Body of pancreas (tissue), 4 donors: ENCODE measurements at regions not wholly inside any gene's neighbourhood (a gene's known extent, or its start where the extent isn't known, plus 50 kb on each side); places are given as distances from the start of the nearest gene placed in this dataset.
A peak's percentile ranks its signal among the peaks of the same experiment; 100 is the strongest.

ENCODE experiments used
- ATAC-seq: fragments of 150-250 bp; one replicate; pipeline ENCODE4 v1.9.1; 2016
- DNase-seq, 4 donors: peaks; one replicate each; pipeline ENCODE4 v3.0.0-alpha.2; 2019
- H3K27ac ChIP-seq, 4 donors: fragments of 200-600 bp; sonication (generic); 1 replicate in 3 of 4; 2 replicates in 1 of 4; pipeline versions ENCODE4 v1.5.1 to v1.6.1; 2016 to 2019; ENCODE audit warnings: mild to moderate bottlenecking in 1 of 4, mixed read lengths in 1 of 4, moderate library complexity in 1 of 4
- H3K27me3 ChIP-seq, 2 donors: fragments of 200-600 bp; sonication (generic); one replicate each; pipeline ENCODE4 v1.6.0; 2016; ENCODE audit warnings: mild to moderate bottlenecking in 1 of 2
- H3K36me3 ChIP-seq, 2 donors: fragments of 200-600 bp; sonication (generic); replicated peaks in 1 of 2; 2 replicates each; pipeline ENCODE4 v1.5.1; 2016; ENCODE audit warnings: low read depth in 2 of 2; ENCODE audit not compliant: insufficient read depth in 1 of 2
- H3K4me1 ChIP-seq: fragments of 200-600 bp; sonication (generic); one replicate; pipeline ENCODE4 v1.6.0; 2016
- H3K4me3 ChIP-seq, 2 donors: fragments of 200-600 bp; sonication (generic); 1 replicate in 1 of 2; 2 replicates in 1 of 2; pipeline ENCODE4 v1.5.1; 2016 to 2019
- H3K9me3 ChIP-seq, 3 donors: fragments of 200-600 bp; sonication (generic); 1 replicate in 2 of 3; 2 replicates in 1 of 3; pipeline ENCODE4 v1.5.1; 2016
- POLR2A ChIP-seq, 3 donors: fragments of 450-650 bp; IDR thresholded peaks; one replicate each; pipeline ENCODE4 v1.6.1; 2016; ENCODE audit warnings: antibody characterized with exemption in 3 of 3, mild to moderate bottlenecking in 2 of 3
- WGBS, 2 donors: methylation state at CpG; one replicate each; pipeline ENCODE4 v1.1.5; 2017; 5-methylcytosine and 5-hydroxymethylcytosine counted together
- intact Hi-C: fragments of 100-400 bp; cut with DNase I; formaldehyde crosslinking; loops from one replicate; pipeline ENCODE4 v1.15.1; 2023
- TF ChIP-seq, protein P1 (sequence below), 7 experiments: fragments of 450-650 bp in 4 of 7; fragments of 200-600 bp in 3 of 7; sonication (generic) in 3 of 7; IDR thresholded peaks; one replicate each; pipeline ENCODE4 v1.5.1; 2016 to 2019; ENCODE audit warnings: antibody characterized with exemption in 7 of 7

DNA sequence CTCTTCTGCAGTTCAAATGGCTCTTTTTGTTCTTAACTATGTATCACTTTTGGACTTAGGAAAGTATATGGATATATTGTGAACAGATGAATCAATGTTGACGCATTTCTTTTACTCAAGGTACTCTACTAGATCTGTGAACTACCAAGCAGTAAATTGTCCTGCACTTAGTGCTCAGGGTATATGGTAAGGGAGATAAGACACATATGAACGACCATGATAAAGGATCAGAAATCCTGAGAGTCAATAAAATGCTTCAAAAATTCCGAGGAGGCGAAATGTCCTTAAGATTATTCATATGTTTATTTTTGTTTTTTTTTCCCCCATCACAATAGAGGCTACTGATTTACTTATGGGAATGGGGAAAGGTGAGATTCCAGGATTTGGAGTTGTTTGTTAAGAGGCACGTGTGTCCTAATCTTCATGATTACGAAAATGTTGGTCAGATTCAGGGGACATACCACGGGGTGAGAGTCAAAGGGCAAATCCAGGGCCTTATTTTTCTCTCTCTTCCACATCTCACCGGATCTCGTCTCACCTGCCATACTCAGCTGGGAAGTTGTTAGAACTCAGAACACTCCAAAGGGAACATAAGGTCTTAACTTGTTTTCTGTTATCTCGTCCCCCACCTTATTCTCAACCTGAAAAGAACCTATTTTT is 475.1 kb upstream of the TBL1XR1 start:
- intact Hi-C loops = no loop called here
- Histone ChIP-seq H3K36me3 (no peaks in the 10 kb centered on the region), H3K4me3 (no peak overlapping the region), H3K9me3 (no peaks in the 10 kb centered on the region), H3K27me3 (no peaks in the 10 kb centered on the region), H3K27ac (no peak overlapping the region), H3K4me1 (peaks cover 20% of the 10 kb centered on the region)
- ATAC-seq = no peak
- TF ChIP-seq, protein P1, sequence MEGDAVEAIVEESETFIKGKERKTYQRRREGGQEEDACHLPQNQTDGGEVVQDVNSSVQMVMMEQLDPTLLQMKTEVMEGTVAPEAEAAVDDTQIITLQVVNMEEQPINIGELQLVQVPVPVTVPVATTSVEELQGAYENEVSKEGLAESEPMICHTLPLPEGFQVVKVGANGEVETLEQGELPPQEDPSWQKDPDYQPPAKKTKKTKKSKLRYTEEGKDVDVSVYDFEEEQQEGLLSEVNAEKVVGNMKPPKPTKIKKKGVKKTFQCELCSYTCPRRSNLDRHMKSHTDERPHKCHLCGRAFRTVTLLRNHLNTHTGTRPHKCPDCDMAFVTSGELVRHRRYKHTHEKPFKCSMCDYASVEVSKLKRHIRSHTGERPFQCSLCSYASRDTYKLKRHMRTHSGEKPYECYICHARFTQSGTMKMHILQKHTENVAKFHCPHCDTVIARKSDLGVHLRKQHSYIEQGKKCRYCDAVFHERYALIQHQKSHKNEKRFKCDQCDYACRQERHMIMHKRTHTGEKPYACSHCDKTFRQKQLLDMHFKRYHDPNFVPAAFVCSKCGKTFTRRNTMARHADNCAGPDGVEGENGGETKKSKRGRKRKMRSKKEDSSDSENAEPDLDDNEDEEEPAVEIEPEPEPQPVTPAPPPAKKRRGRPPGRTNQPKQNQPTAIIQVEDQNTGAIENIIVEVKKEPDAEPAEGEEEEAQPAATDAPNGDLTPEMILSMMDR (IDR thresholded peaks at IDR 0.05) = no peak
- TF ChIP-seq POLR2A (IDR thresholded peaks at IDR 0.05) = no peak
- DNase-seq = no peak
- WGBS, 2 donors = 67 to 71% methylated on average over 10 of the region's 10 CpGs

DNA sequence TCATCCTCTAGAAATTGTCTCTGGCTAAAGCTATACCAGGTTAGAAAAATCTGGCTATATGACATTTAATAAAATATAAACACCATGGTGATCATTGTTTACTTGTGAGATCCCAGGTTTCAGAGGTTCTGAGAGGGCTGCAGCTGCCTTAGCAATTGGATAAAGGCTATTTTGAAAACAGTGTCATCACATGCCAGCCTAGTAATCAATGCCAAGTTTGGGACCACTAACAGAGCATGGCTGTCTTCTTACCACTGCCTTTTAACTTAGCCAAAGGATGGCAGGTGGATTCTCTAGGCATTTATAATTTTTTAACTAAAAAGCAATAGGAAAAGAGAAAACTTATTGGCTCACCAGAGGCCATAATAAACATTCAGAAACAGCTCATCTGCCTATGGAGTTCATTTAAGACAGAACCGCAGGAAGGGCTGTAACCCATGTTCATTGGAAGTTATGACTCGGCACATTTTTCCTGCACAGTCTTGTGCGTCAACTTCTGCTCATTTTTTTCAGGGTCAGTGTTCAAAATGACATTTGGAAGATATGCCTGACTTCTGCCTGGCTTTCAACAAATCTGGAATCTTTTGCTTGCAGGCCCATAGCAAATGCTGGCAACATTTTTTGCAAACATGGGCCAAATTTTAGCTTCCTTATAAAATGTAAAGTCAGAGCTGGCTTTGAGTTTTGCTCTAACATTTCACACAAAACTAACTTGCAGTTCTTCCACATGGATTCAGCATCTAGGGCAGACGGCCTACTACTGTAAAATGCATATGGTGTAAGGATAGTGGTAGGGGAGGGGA is 476.0 kb upstream of the TBL1XR1 start:
- Histone ChIP-seq H3K4me1 (peaks cover 21% of the 10 kb centered on the region), H3K27me3 (no peaks in the 10 kb centered on the region), H3K4me3 (no peak overlapping the region), H3K9me3 (no peaks in the 10 kb centered on the region), H3K36me3 (no peaks in the 10 kb centered on the region), H3K27ac (no peak overlapping the region)
- intact Hi-C loops = no loop called here
- 42 to 54% methylated on average over 4 of the region's 4 CpGs for WGBS, 2 donors
- DNase-seq = peak in 1 of 4 donors; percentile 37
- no peak for TF ChIP-seq POLR2A (IDR thresholded peaks at IDR 0.05)
- TF ChIP-seq, protein P1 (IDR thresholded peaks at IDR 0.05) = no peak
- ATAC-seq = no peak

DNA sequence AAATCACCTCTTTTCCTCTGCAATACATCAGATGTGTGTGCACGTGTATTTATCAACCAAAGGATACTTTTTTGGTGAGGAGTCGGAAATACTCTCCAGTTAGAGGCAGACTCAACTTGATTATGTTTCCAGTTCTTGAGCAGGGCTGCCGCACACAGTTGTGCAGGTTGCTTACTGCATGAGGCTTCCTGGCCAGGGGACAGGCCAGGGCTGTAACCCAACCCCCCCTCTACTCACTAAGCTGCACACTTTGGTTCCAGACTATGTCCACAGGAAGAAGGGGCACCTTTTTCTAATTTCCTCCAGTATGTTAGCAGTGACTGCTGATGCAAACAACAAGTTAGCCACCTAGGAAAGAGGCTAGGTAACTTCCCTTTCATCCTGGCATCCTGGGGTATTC is 476.9 kb upstream of the TBL1XR1 start:
- Histone ChIP-seq H3K4me3 (no peak overlapping the region), H3K9me3 (no peaks in the 10 kb centered on the region), H3K27ac (no peak overlapping the region), H3K27me3 (no peaks in the 10 kb centered on the region), H3K36me3 (no peaks in the 10 kb centered on the region), H3K4me1 (peaks cover 21% of the 10 kb centered on the region)
- ATAC-seq (no peak), DNase-seq (no peak)
- TF ChIP-seq, protein P1 (IDR thresholded peaks at IDR 0.05) = no peak
- intact Hi-C loops = no loop called here
- 93 to 94% methylated on average over 3 of the region's 3 CpGs for WGBS, 2 donors

DNA sequence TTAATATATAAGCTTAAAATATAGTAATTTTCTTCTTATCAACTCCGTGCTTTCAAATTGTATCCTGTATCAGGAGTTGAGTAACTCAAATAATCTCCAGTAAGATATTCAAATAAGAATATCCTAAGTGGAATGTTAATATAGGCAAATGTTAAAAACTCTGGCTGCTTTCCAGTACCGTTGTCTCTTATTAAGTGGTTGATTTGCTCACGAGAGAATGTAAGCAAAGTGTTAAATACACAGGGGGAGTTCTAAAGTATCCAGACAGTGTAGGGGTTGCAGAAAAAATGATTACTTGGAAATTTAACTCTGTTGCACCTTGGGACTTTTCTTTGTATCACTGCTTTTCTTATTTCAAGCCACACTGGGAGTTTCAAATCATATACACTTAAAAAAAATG is 478.9 kb upstream of the TBL1XR1 start:
- intact Hi-C loops = no loop called here
- no peak for DNase-seq
- no peaks in the 10 kb centered on the region for H3K9me3 ChIP-seq
- ATAC-seq = no peak
- TF ChIP-seq, protein P1 (IDR thresholded peaks at IDR 0.05) = no peak
- TF ChIP-seq POLR2A (IDR thresholded peaks at IDR 0.05) = no peak
- H3K27me3 ChIP-seq = no peaks in the 10 kb centered on the region
- WGBS, 2 donors = 38 to 41% methylated on average over 3 of the region's 3 CpGs
- peak overlapping the region in 1 of 4 donors; percentile 42 for H3K27ac ChIP-seq
- no peak overlapping the region for H3K4me3 ChIP-seq
- H3K4me1 ChIP-seq = peaks cover 21% of the 10 kb centered on the region
- H3K36me3 ChIP-seq = no peaks in the 10 kb centered on the region
